Choroid plexus epithelial cell (primary cell): ENCODE measurements at regions not wholly inside any gene's neighbourhood (a gene's known extent, or its start where the extent isn't known, plus 50 kb on each side); places are given as distances from the start of the nearest gene placed in this dataset.

Source experiments
- DNase-seq: peaks from one replicate; pipeline ENCODE4 v3.0.0-alpha.2; 2010; ENCODE audit warnings: low read depth
- H3K4me3 ChIP-seq: 2 replicates; pipeline ENCODE4 v1.5.1; 2011; ENCODE audit warnings: low read depth, mild to moderate bottlenecking, control low read depth, low read length, moderate library complexity
- TF ChIP-seq, protein P1 (sequence below): conservative IDR thresholded peaks from 2 replicates; pipeline ENCODE4 v1.5.1; 2011; ENCODE audit warnings: low read depth, mild to moderate bottlenecking, control low read depth, inconsistent platforms, low read length, moderate library complexity

GRCh38 chr16:51374346-51374745 is 223.3 kb upstream of the SALL1 start:
- peak; percentile 94 for DNase-seq
- no peak overlapping the region for H3K4me3 ChIP-seq
- TF ChIP-seq, protein P1, sequence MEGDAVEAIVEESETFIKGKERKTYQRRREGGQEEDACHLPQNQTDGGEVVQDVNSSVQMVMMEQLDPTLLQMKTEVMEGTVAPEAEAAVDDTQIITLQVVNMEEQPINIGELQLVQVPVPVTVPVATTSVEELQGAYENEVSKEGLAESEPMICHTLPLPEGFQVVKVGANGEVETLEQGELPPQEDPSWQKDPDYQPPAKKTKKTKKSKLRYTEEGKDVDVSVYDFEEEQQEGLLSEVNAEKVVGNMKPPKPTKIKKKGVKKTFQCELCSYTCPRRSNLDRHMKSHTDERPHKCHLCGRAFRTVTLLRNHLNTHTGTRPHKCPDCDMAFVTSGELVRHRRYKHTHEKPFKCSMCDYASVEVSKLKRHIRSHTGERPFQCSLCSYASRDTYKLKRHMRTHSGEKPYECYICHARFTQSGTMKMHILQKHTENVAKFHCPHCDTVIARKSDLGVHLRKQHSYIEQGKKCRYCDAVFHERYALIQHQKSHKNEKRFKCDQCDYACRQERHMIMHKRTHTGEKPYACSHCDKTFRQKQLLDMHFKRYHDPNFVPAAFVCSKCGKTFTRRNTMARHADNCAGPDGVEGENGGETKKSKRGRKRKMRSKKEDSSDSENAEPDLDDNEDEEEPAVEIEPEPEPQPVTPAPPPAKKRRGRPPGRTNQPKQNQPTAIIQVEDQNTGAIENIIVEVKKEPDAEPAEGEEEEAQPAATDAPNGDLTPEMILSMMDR = peak; percentile 16

- H3K4me3 ChIP-seq = no peak overlapping the region
- TF ChIP-seq, protein P1 = no peak
- DNase-seq = no peak
Observed at GRCh38 chr16:51365715-51366114, 214.6 kb upstream of the SALL1 start.

GRCh38 chr16:51359141-51359955 is 208.3 kb upstream of the SALL1 start:
- H3K4me3 ChIP-seq = no peak overlapping the region
- TF ChIP-seq, protein P1 = no peak
- DNase-seq = no peak

- TF ChIP-seq, protein P1 = no peak
- no peak for DNase-seq
- no peak overlapping the region for H3K4me3 ChIP-seq
Observed at GRCh38 chr16:51357839-51358238, 206.8 kb upstream of the SALL1 start.

GRCh38 chr16:51355875-51356274 is 204.8 kb upstream of the SALL1 start:
- TF ChIP-seq, protein P1 = no peak
- no peak overlapping the region for H3K4me3 ChIP-seq
- DNase-seq = no peak

DNA sequence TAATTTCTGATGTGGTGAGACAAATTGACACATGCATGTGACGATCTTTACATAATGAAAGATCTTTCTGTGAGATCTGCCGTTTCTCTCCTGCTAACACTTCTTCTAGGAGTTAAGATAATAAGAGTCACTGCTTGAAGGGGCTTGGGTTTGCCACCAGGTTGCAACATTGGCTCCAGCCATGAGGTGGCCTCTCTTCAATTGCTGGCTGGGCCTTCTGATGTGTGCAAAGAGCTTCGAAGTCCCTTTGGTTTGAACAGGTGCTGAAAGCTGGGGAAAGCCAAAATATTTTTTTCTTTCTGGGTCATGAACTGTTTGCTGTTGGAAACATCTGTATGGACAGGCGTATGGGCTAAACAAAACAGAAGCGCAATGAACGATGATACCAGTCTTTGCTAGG is 204.1 kb upstream of the SALL1 start:
- no peak overlapping the region for H3K4me3 ChIP-seq
- TF ChIP-seq, protein P1 = no peak
- DNase-seq = no peak

DNA sequence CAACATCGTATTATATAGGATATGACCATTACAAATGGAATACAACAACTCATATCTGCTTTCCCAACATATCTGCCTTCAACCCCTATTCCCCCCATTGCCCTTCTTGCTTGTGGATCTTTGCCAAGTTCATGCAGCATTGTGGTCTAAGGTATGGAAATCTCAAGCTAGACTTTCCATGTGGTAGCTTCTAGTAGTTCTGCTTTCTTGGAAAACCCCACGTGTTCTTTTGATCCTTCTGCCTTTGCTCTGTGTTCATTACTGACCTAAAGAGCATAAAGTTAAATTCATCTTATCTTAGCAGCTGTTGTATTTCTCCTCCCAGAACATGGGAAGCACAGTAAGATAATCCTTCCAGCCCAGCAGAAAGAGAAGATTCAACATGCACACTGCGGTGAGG is 202.0 kb upstream of the SALL1 start:
- TF ChIP-seq, protein P1 = no peak
- no peak overlapping the region for H3K4me3 ChIP-seq
- DNase-seq = no peak
